Stimulated activated CD4-positive, alpha-beta T cell treated with anti-CD3 and anti-CD28 coated beads, Interleukin-4, amount 100 ng/mL, for 1 hour (primary cell): ENCODE measurements at regions not wholly inside any gene's neighbourhood (a gene's known extent, or its start where the extent isn't known, plus 50 kb on each side); places are given as distances from the start of the nearest gene placed in this dataset.
"Not testable (repeated sequence)": the region's sequence is repeated elsewhere in the genome, so short reads cannot be mapped to it uniquely, and the experiment has no call there.

ENCODE experiments used
- DNase-seq: peaks from one replicate; pipeline ENCODE4 v3.0.0-alpha.2; 2020

GRCh38 chr18:10320791-10321190 is 133.6 kb upstream of the APCDD1 start:
- no peak for DNase-seq

GRCh38 chr18:10321576-10321975 is 132.9 kb upstream of the APCDD1 start:
- DNase-seq, result no peak

GRCh38 chr18:10322004-10322403 is 132.4 kb upstream of the APCDD1 start:
- DNase-seq, result no peak

- DNase-seq, result no peak
Measured at GRCh38 chr18:10322435-10322834, 132.0 kb upstream of the APCDD1 start.

GRCh38 chr18:10329101-10329500 is 125.3 kb upstream of the APCDD1 start:
- DNase-seq, result no peak

GRCh38 chr18:10330428-10330827 is 124.0 kb upstream of the APCDD1 start:
- no peak for DNase-seq

GRCh38 chr18:10332452-10332851 is 122.0 kb upstream of the APCDD1 start:
- no peak for DNase-seq

GRCh38 chr18:10336749-10337350 is 117.6 kb upstream of the APCDD1 start:
- DNase-seq, result no peak

- DNase-seq, result no peak
Measured at GRCh38 chr18:10340821-10341220, 113.6 kb upstream of the APCDD1 start.

GRCh38 chr18:10343778-10344177 is 110.7 kb upstream of the APCDD1 start:
- DNase-seq, result no peak

GRCh38 chr18:10346749-10347415 is 107.6 kb upstream of the APCDD1 start:
- DNase-seq, result no peak

- DNase-seq, result no peak
Measured at GRCh38 chr18:10349561-10349960, 104.9 kb upstream of the APCDD1 start.

- no peak for DNase-seq
Measured at GRCh38 chr18:10350661-10351060, 103.8 kb upstream of the APCDD1 start.

GRCh38 chr18:10351219-10351818 is 103.1 kb upstream of the APCDD1 start:
- no peak for DNase-seq

GRCh38 chr18:10351858-10352257 is 102.6 kb upstream of the APCDD1 start:
- DNase-seq, result no peak

- no peak for DNase-seq
Measured at GRCh38 chr18:10352671-10353070, 101.8 kb upstream of the APCDD1 start.

GRCh38 chr18:10353791-10354190 is 100.6 kb upstream of the APCDD1 start:
- no peak for DNase-seq

- no peak for DNase-seq
Measured at GRCh38 chr18:10354241-10354811, 100.1 kb upstream of the APCDD1 start.

- no peak for DNase-seq
Measured at GRCh38 chr18:10354890-10355289, 99.5 kb upstream of the APCDD1 start.

- DNase-seq, result not testable (repeated sequence)
Measured at GRCh38 chr18:10356999-10357398, 97.4 kb upstream of the APCDD1 start.

GRCh38 chr18:10361660-10362059 is 92.8 kb upstream of the APCDD1 start:
- DNase-seq, result no peak

GRCh38 chr18:10365021-10365500 is 89.4 kb upstream of the APCDD1 start:
- no peak for DNase-seq

- DNase-seq, result no peak
Measured at GRCh38 chr18:10365901-10366300, 88.5 kb upstream of the APCDD1 start.

- no peak for DNase-seq
Measured at GRCh38 chr18:10367836-10368235, 86.6 kb upstream of the APCDD1 start.
